KMS-11 (cell line): ENCODE measurements at regions not wholly inside any gene's neighbourhood (a gene's known extent, or its start where the extent isn't known, plus 50 kb on each side); places are given as distances from the start of the nearest gene placed in this dataset.

Source experiments
- H2AFZ ChIP-seq: fragments of 200-600 bp; sonication (generic); 2 replicates; pipeline ENCODE4 v1.6.1; 2016; ENCODE audit warnings: antibody characterized with exemption, mixed run types, low read depth
- H3K27ac ChIP-seq: fragments of 200-600 bp; sonication (generic); 2 replicates; pipeline ENCODE4 v1.6.1; 2016; ENCODE audit warnings: mild to moderate bottlenecking, mixed run types
- H3K27me3 ChIP-seq: fragments of 200-600 bp; sonication (generic); 2 replicates; pipeline ENCODE4 v1.6.1; 2017; ENCODE audit warnings: mild to moderate bottlenecking, low read depth, mixed run types, moderate library complexity; ENCODE audit not compliant: insufficient read depth
- H3K36me3 ChIP-seq: fragments of 200-600 bp; sonication (generic); 2 replicates; pipeline ENCODE4 v1.6.1; 2017; ENCODE audit warnings: mild to moderate bottlenecking, mixed run types; ENCODE audit not compliant: insufficient read depth
- H3K4me1 ChIP-seq: fragments of 200-600 bp; sonication (generic); 2 replicates; pipeline ENCODE4 v1.6.1; 2016; ENCODE audit warnings: mild to moderate bottlenecking, low read depth, mixed run types; ENCODE audit not compliant: poor library complexity, severe bottlenecking
- H3K4me2 ChIP-seq: fragments of 200-600 bp; sonication (generic); 2 replicates; pipeline ENCODE4 v1.7.0; 2016; ENCODE audit warnings: mild to moderate bottlenecking, mixed run types
- H3K4me3 ChIP-seq: fragments of 200-600 bp; sonication (generic); IDR thresholded peaks from 2 replicates; pipeline ENCODE4 v1.6.1; 2017; ENCODE audit warnings: low read depth, low read length, mixed read lengths; ENCODE audit not compliant: insufficient read depth
- H3K79me2 ChIP-seq: fragments of 200-600 bp; sonication (generic); 2 replicates; pipeline ENCODE4 v1.6.1; 2016; ENCODE audit warnings: low read depth, mixed run types; ENCODE audit not compliant: insufficient read depth
- H3K9ac ChIP-seq: fragments of 200-600 bp; sonication (generic); 2 replicates; pipeline ENCODE4 v1.6.1; 2016; ENCODE audit warnings: mild to moderate bottlenecking, mixed run types
- H4K20me1 ChIP-seq: fragments of 200-600 bp; sonication (generic); 2 replicates; pipeline ENCODE4 v1.6.1; 2016; ENCODE audit warnings: mild to moderate bottlenecking, mixed run types; ENCODE audit not compliant: insufficient read depth
- CTCF ChIP-seq: fragments of 200-600 bp; sonication (generic); conservative IDR thresholded peaks from 2 replicates; pipeline ENCODE4 v1.6.1; 2017; ENCODE audit warnings: low read depth, mild to moderate bottlenecking, antibody characterized with exemption, low read length, moderate library complexity, mixed read lengths

GRCh38 chr2:5539282-5540165 lies 152.7 kb upstream of the SOX11 start:
- Histone ChIP-seq H3K27ac (no peak overlapping the region), H3K4me1 (no peaks in the 10 kb centered on the region), H3K36me3 (no peaks in the 10 kb centered on the region), H3K9ac (no peak overlapping the region), H3K4me3 (no peak overlapping the region), H3K27me3 (no peaks in the 10 kb centered on the region), H2AFZ (no peak overlapping the region), H3K4me2 (no peak overlapping the region), H3K79me2 (no peaks in the 10 kb centered on the region), H4K20me1 (no peaks in the 10 kb centered on the region)
- no peak for TF ChIP-seq CTCF

DNA sequence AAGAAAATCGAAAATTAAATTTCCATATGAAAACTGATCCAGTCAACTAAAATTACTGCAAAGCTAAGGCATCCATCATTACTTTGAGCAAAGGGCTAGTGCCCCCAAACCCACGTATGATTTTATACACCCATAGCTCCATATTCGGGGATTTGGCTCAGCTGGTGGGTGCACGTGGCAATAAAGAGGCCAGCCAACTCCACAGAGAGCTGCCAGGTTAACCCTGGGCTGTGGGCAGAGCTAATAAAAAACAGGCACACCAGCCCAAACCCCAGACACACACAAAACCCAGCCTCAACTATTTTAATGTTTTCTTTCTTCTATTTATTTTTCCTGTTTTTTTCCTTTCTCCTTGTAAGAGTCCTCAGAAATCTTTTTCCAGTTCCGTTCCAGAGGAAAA lies 151.3 kb upstream of the SOX11 start:
- no peaks in the 10 kb centered on the region for H4K20me1 ChIP-seq
- H3K36me3 ChIP-seq = no peaks in the 10 kb centered on the region
- no peak overlapping the region for H3K4me2 ChIP-seq
- TF ChIP-seq CTCF = no peak
- H3K9ac ChIP-seq = no peak overlapping the region
- no peaks in the 10 kb centered on the region for H3K79me2 ChIP-seq
- H3K27me3 ChIP-seq = no peaks in the 10 kb centered on the region
- no peak overlapping the region for H3K4me3 ChIP-seq
- H3K27ac ChIP-seq = no peak overlapping the region
- no peak overlapping the region for H2AFZ ChIP-seq
- no peaks in the 10 kb centered on the region for H3K4me1 ChIP-seq

- no peak overlapping the region for H3K27ac ChIP-seq
- no peak for TF ChIP-seq CTCF
- no peaks in the 10 kb centered on the region for H4K20me1 ChIP-seq
Observed at GRCh38 chr2:5544205-5544786, 147.9 kb upstream of the SOX11 start.

DNA sequence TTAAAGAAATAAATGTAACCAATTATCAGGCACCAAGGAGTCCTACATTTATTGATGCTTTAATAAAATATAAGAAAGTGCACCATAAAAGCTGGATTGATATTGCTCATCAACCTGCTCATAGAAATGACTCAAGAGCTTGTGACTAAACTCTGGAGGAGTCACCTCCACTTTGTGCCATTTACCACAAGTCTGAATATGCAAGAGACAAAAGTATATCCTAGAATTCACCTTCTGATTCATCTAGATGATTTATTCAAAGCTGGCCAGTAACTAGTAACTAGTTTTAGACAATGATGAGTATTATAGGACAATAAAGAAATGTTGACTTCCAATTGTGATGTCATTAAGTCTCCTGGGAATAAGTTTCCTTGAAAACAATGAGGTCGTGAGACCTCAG lies 146.0 kb upstream of the SOX11 start:
- Histone ChIP-seq H4K20me1 (no peaks in the 10 kb centered on the region), H3K36me3 (no peaks in the 10 kb centered on the region), H3K9ac (no peak overlapping the region), H3K79me2 (no peaks in the 10 kb centered on the region), H3K4me1 (no peaks in the 10 kb centered on the region), H3K27ac (no peak overlapping the region), H3K4me3 (no peak overlapping the region), H3K4me2 (no peak overlapping the region), H2AFZ (no peak overlapping the region), H3K27me3 (no peaks in the 10 kb centered on the region)
- TF ChIP-seq CTCF = no peak

More at GRCh38 chr2:5544205-5544786, 147.9 kb upstream of the SOX11 start:
- H3K4me1 ChIP-seq = no peaks in the 10 kb centered on the region
- H3K4me2 ChIP-seq = no peak overlapping the region
- H3K79me2 ChIP-seq = no peaks in the 10 kb centered on the region
- no peaks in the 10 kb centered on the region for H3K36me3 ChIP-seq
- no peak overlapping the region for H3K9ac ChIP-seq
- no peak overlapping the region for H2AFZ ChIP-seq
- H3K27me3 ChIP-seq = no peaks in the 10 kb centered on the region
- H3K4me3 ChIP-seq = no peak overlapping the region
